GM12865 (cell line): ENCODE measurements at regions not wholly inside any gene's neighbourhood (a gene's known extent, or its start where the extent isn't known, plus 50 kb on each side); places are given as distances from the start of the nearest gene placed in this dataset.
"Not testable (repeated sequence)": the region's sequence is repeated elsewhere in the genome, so short reads cannot be mapped to it uniquely, and the experiment has no call there.

Source experiments
- DNase-seq: peaks from one replicate; pipeline ENCODE4 v3.0.0; 2010; ENCODE audit warnings: low read depth
- H3K4me3 ChIP-seq: 2 replicates; pipeline ENCODE4 v1.5.1; 2011; ENCODE audit warnings: mild to moderate bottlenecking, low read depth, low read length, control low read depth
- CTCF ChIP-seq: IDR thresholded peaks from 2 replicates; pipeline ENCODE4 v1.5.1; 2011; ENCODE audit warnings: low read length, control low read depth, low read depth, inconsistent platforms; ENCODE audit not compliant: insufficient read depth; ENCODE audit errors: missing control alignments

- no peak for TF ChIP-seq CTCF
- no peak overlapping the region for H3K4me3 ChIP-seq
- DNase-seq, result no peak
Observed at GRCh38 chr12:47610686-47611252, 95.1 kb downstream of the RPAP3 start.

- no peak for DNase-seq
- H3K4me3 ChIP-seq, result no peak overlapping the region
- no peak for TF ChIP-seq CTCF
Observed at GRCh38 chr12:47609806-47610205, 96.0 kb downstream of the RPAP3 start.

- DNase-seq, result not testable (repeated sequence)
Observed at GRCh38 chr12:47608671-47609070, 97.2 kb downstream of the RPAP3 start.

GRCh38 chr12:47604221-47604873, 101.5 kb downstream of the RPAP3 start:
- no peak for DNase-seq
- no peak for TF ChIP-seq CTCF
- H3K4me3 ChIP-seq, result no peak overlapping the region

More at GRCh38 chr12:47608671-47609070, 97.2 kb downstream of the RPAP3 start:
- H3K4me3 ChIP-seq, result not testable (repeated sequence)

- no peak for TF ChIP-seq CTCF
Observed at GRCh38 chr12:47602949-47603558, 102.8 kb downstream of the RPAP3 start.

GRCh38 chr12:47602325-47602724, 103.5 kb downstream of the RPAP3 start:
- H3K4me3 ChIP-seq, result no peak overlapping the region
- no peak for TF ChIP-seq CTCF
- no peak for DNase-seq

More at GRCh38 chr12:47602949-47603558, 102.8 kb downstream of the RPAP3 start:
- DNase-seq, result no peak
- H3K4me3 ChIP-seq, result no peak overlapping the region

GRCh38 chr12:47601071-47601470, 104.8 kb downstream of the RPAP3 start:
- H3K4me3 ChIP-seq, result no peak overlapping the region
- no peak for DNase-seq
- no peak for TF ChIP-seq CTCF
